CD4-positive, alpha-beta T cell (primary cell): ENCODE measurements at regions not wholly inside any gene's neighbourhood (a gene's known extent, or its start where the extent isn't known, plus 50 kb on each side); places are given as distances from the start of the nearest gene placed in this dataset.

Experiments used
- ATAC-seq: fragments of 200-7000 bp; cut with Tn5 transposase; one replicate; pipeline ENCODE4 v1.10.0; 2022; ENCODE audit warnings: mild to moderate bottlenecking; ENCODE audit not compliant: poor library complexity
- CTCF ChIA-PET: fragments of 350-600 bp; sonication (Branson Sonifier 250); formaldehyde crosslinking; loops from one replicate; lab custom pipeline; 2021; ENCODE audit warnings: antibody characterized with exemption, inconsistent platforms; lab: Charles Lee
- POLR2A ChIA-PET: fragments of 350-600 bp; sonication (Branson Sonifier 250); formaldehyde crosslinking; loops from one replicate; lab custom pipeline; 2021; ENCODE audit warnings: antibody characterized with exemption, inconsistent platforms; lab: Charles Lee
- DNase-seq, 14 experiments: peaks; one replicate each; pipeline ENCODE4 v3.0.0-alpha.2; 2013 to 2020; ENCODE audit warnings: mixed read lengths in 2 of 14
- H3K27ac ChIP-seq, 2 donors: one replicate each; pipeline versions ENCODE4 v1.5.1 to v1.7.0; 2013; ENCODE audit warnings: low read length in 2 of 2, low read depth in 1 of 2, mild to moderate bottlenecking in 1 of 2
- H3K27me3 ChIP-seq, 2 experiments: 1 replicate in 1 of 2; 2 replicates in 1 of 2; pipeline versions ENCODE4 v1.6.1 to v1.7.0; 2013; ENCODE audit warnings: low read length in 2 of 2, control low read depth in 1 of 2, mild to moderate bottlenecking in 1 of 2, moderate library complexity in 1 of 2; ENCODE audit not compliant: insufficient read depth in 2 of 2, control insufficient read depth in 1 of 2
- H3K36me3 ChIP-seq: one replicate; pipeline ENCODE4 v1.6.1; 2013; ENCODE audit warnings: low read length, control low read depth; ENCODE audit not compliant: insufficient read depth
- H3K4me1 ChIP-seq: one replicate; pipeline ENCODE4 v1.6.1; 2013; ENCODE audit warnings: low read length, control low read depth; ENCODE audit not compliant: insufficient read depth
- H3K4me3 ChIP-seq: one replicate; pipeline ENCODE4 v1.5.1; 2013; ENCODE audit warnings: mild to moderate bottlenecking, low read length, moderate library complexity
- H3K9me3 ChIP-seq, 2 experiments: 1 replicate in 1 of 2; 2 replicates in 1 of 2; pipeline versions ENCODE4 v1.6.1 to v1.7.0; 2013; ENCODE audit warnings: low read length in 2 of 2, mild to moderate bottlenecking in 2 of 2, control low read depth in 1 of 2, moderate library complexity in 1 of 2; ENCODE audit not compliant: control insufficient read depth in 1 of 2, insufficient read depth in 1 of 2
- H3K27ac Mint-ChIP-seq: one replicate; pipeline ENCODE4 v1.8.0; 2020; ENCODE audit warnings: mixed read lengths
- H3K27me3 Mint-ChIP-seq: one replicate; pipeline ENCODE4 v1.8.0; 2021; ENCODE audit warnings: mixed read lengths
- H3K36me3 Mint-ChIP-seq: one replicate; pipeline ENCODE4 v1.8.0; 2021; ENCODE audit warnings: low read depth, mixed read lengths
- H3K4me1 Mint-ChIP-seq: one replicate; pipeline ENCODE4 v1.8.0; 2021; ENCODE audit warnings: low read depth, mixed read lengths
- H3K4me3 Mint-ChIP-seq: one replicate; pipeline ENCODE4 v1.8.0; 2020; ENCODE audit warnings: mild to moderate bottlenecking, mixed read lengths
- H3K9me3 Mint-ChIP-seq: one replicate; pipeline ENCODE4 v1.8.0; 2020; ENCODE audit warnings: mixed read lengths
- CTCF ChIP-seq: fragments of 200-600 bp; IDR thresholded peaks from one replicate; pipeline ENCODE4 v1.8.0; 2022; ENCODE audit warnings: antibody characterized with exemption, mild to moderate bottlenecking
- intact Hi-C, 2 experiments: fragments of 100-400 bp; cut with DNase I in 1 of 2; cut with micrococcal nuclease in 1 of 2; formaldehyde crosslinking; loops; one replicate each; pipeline versions ENCODE4 v1.15.1 to v1.9.0; 2023 to 2025; cut with DNase I, micrococcal nuclease

GRCh38 chr4:29867412-29867811 lies 852.8 kb upstream of the PCDH7 start:
- Histone ChIP-seq H3K4me1 (no peaks in the 10 kb centered on the region), H3K27me3 (no peaks in the 10 kb centered on the region), H3K36me3 (no peaks in the 10 kb centered on the region), H3K4me3 (no peak overlapping the region), H3K27ac (no peak overlapping the region), H3K9me3 (no peaks in the 10 kb centered on the region)
- ChIA-PET POLR2A (no interaction called here), CTCF (no interaction called here)
- Mint-ChIP-seq H3K9me3 (peaks cover 14% of the 10 kb centered on the region), H3K4me1 (no peaks in the 10 kb centered on the region), H3K4me3 (no peak overlapping the region), H3K36me3 (no peaks in the 10 kb centered on the region), H3K27me3 (no peaks in the 10 kb centered on the region), H3K27ac (no peak overlapping the region)
- TF ChIP-seq CTCF = no peak
- DNase-seq = no peak
- intact Hi-C loops = no loop called here
- ATAC-seq = no peak

GRCh38 chr4:29900336-29900735 lies 819.8 kb upstream of the PCDH7 start:
- Mint-ChIP-seq H3K4me1 (no peaks in the 10 kb centered on the region), H3K36me3 (no peaks in the 10 kb centered on the region), H3K4me3 (no peak overlapping the region), H3K27me3 (no peaks in the 10 kb centered on the region), H3K9me3 (peaks cover 6% of the 10 kb centered on the region), H3K27ac (no peak overlapping the region)
- DNase-seq (no peak), ATAC-seq (no peak)
- H3K27me3 ChIP-seq = no peaks in the 10 kb centered on the region
- intact Hi-C loops = no loop called here
- CTCF ChIA-PET = no interaction called here
- no peaks in the 10 kb centered on the region for H3K4me1 ChIP-seq
- POLR2A ChIA-PET = no interaction called here
- H3K36me3 ChIP-seq = no peaks in the 10 kb centered on the region
- no peak for TF ChIP-seq CTCF
- no peaks in the 10 kb centered on the region for H3K9me3 ChIP-seq
- no peak overlapping the region for H3K4me3 ChIP-seq
- no peak overlapping the region for H3K27ac ChIP-seq

DNA sequence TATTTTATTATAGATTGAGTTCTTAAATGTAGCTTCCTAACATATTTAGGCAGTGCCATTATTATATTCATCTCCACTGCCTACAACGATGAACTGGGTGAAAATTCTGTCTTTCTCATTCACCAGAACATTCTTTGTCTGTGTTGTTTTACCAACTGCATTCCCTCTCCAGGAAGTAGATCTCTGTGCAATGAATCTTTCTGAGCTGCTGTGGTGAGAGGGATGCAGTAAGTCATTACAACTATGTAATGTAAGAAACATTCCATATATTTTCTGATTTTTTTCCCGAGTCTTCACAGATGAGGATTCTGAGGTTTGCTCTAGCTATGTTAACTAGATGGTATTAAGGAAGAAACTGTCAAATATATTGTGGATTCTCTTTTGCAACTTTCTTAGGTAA lies 811.9 kb upstream of the PCDH7 start:
- no peaks in the 10 kb centered on the region for H3K27me3 Mint-ChIP-seq
- H3K4me1 ChIP-seq = no peaks in the 10 kb centered on the region
- H3K9me3 Mint-ChIP-seq = no peaks in the 10 kb centered on the region
- ATAC-seq = no peak
- DNase-seq = no peak
- no peak overlapping the region for H3K27ac Mint-ChIP-seq
- intact Hi-C loops = no loop called here
- peaks cover 0 to 4% of the 10 kb centered on the region in 2 experiments for H3K9me3 ChIP-seq
- no peaks in the 10 kb centered on the region for H3K36me3 Mint-ChIP-seq
- no peaks in the 10 kb centered on the region for H3K27me3 ChIP-seq
- no peaks in the 10 kb centered on the region for H3K36me3 ChIP-seq
- CTCF ChIA-PET = no interaction called here
- H3K4me3 Mint-ChIP-seq = no peak overlapping the region
- TF ChIP-seq CTCF = no peak
- no peak overlapping the region for H3K27ac ChIP-seq
- H3K4me3 ChIP-seq = no peak overlapping the region
- no peaks in the 10 kb centered on the region for H3K4me1 Mint-ChIP-seq
- POLR2A ChIA-PET = no interaction called here
